ENCODE measurements at regions not wholly inside any gene's neighbourhood (a gene's known extent, or its start where the extent isn't known, plus 50 kb on each side); places are given as distances from the start of the nearest gene placed in this dataset.
"Not testable (repeated sequence)": the region's sequence is repeated elsewhere in the genome, so short reads cannot be mapped to it uniquely, and the experiment has no call there.

GRCh38 chr2:16104315-16104948 lies 164.1 kb downstream of the MYCN start:
- H3K4me3 Mint-ChIP-seq, result no peak overlapping the region
- no peaks in the 10 kb centered on the region for H3K9me3 Mint-ChIP-seq

GRCh38 chr2:16103614-16104314 lies 163.4 kb downstream of the MYCN start:
- Mint-ChIP-seq H3K27me3 (ENCODE audit: low read depth) (no peaks in the 10 kb centered on the region), H3K4me3 (no peak overlapping the region)

More at GRCh38 chr2:16104315-16104948, 164.1 kb downstream of the MYCN start:
- no peaks in the 10 kb centered on the region for H3K27me3 Mint-ChIP-seq (ENCODE audit: low read depth)
- no peak overlapping the region for H3K27ac Mint-ChIP-seq
- CTCF ChIA-PET, result no interaction called here
- H3K4me1 Mint-ChIP-seq (ENCODE audit: low read depth), result no peaks in the 10 kb centered on the region
- no peak for DNase-seq
- intact Hi-C loops (cut with micrococcal nuclease), result no loop called here
- no peaks in the 10 kb centered on the region for H3K36me3 Mint-ChIP-seq (ENCODE audit: low read depth)

GRCh38 chr2:16102976-16103380 lies 162.6 kb downstream of the MYCN start:
- no peaks in the 10 kb centered on the region for H3K4me1 Mint-ChIP-seq (ENCODE audit: low read depth)

More at GRCh38 chr2:16103614-16104314, 163.4 kb downstream of the MYCN start:
- Mint-ChIP-seq H3K36me3 (ENCODE audit: low read depth) (no peaks in the 10 kb centered on the region), H3K27ac (no peak overlapping the region), H3K9me3 (no peaks in the 10 kb centered on the region), H3K4me1 (ENCODE audit: low read depth) (no peaks in the 10 kb centered on the region)
- CTCF ChIA-PET, result no interaction called here
- DNase-seq, result no peak
- intact Hi-C loops (cut with micrococcal nuclease), result no loop called here

GRCh38 chr2:16102358-16102975 lies 162.1 kb downstream of the MYCN start:
- no peak overlapping the region for H3K27ac Mint-ChIP-seq
- H3K9me3 Mint-ChIP-seq, result no peaks in the 10 kb centered on the region
- DNase-seq, result no peak
- H3K36me3 Mint-ChIP-seq (ENCODE audit: low read depth), result no peaks in the 10 kb centered on the region
- H3K4me1 Mint-ChIP-seq (ENCODE audit: low read depth), result no peaks in the 10 kb centered on the region
- no peak overlapping the region for H3K4me3 Mint-ChIP-seq
- intact Hi-C loops (cut with micrococcal nuclease), result no loop called here
- CTCF ChIA-PET, result no interaction called here
- H3K27me3 Mint-ChIP-seq (ENCODE audit: low read depth), result no peaks in the 10 kb centered on the region

More at GRCh38 chr2:16102976-16103380, 162.6 kb downstream of the MYCN start:
- Mint-ChIP-seq H3K27me3 (ENCODE audit: low read depth) (no peaks in the 10 kb centered on the region), H3K9me3 (no peaks in the 10 kb centered on the region), H3K27ac (no peak overlapping the region), H3K36me3 (ENCODE audit: low read depth) (no peaks in the 10 kb centered on the region), H3K4me3 (no peak overlapping the region)
- CTCF ChIA-PET, result no interaction called here
- intact Hi-C loops (cut with micrococcal nuclease), result no loop called here
- no peak for DNase-seq

GRCh38 chr2:16101196-16101595 lies 160.8 kb downstream of the MYCN start:
- no peak overlapping the region for H3K27ac Mint-ChIP-seq
- no peak for DNase-seq
- H3K4me1 Mint-ChIP-seq (ENCODE audit: low read depth), result no peaks in the 10 kb centered on the region
- CTCF ChIA-PET, result no interaction called here
- H3K4me3 Mint-ChIP-seq, result no peak overlapping the region
- intact Hi-C loops (cut with micrococcal nuclease), result no loop called here
- H3K27me3 Mint-ChIP-seq (ENCODE audit: low read depth), result no peaks in the 10 kb centered on the region
- no peaks in the 10 kb centered on the region for H3K36me3 Mint-ChIP-seq (ENCODE audit: low read depth)
- H3K9me3 Mint-ChIP-seq, result no peaks in the 10 kb centered on the region

- H3K4me3 Mint-ChIP-seq, result no peak overlapping the region
- no peaks in the 10 kb centered on the region for H3K36me3 Mint-ChIP-seq (ENCODE audit: low read depth)
- H3K27ac Mint-ChIP-seq, result no peak overlapping the region
- CTCF ChIA-PET, result no interaction called here
- intact Hi-C loops (cut with micrococcal nuclease), result no loop called here
- no peaks in the 10 kb centered on the region for H3K4me1 Mint-ChIP-seq (ENCODE audit: low read depth)
- H3K9me3 Mint-ChIP-seq, result no peaks in the 10 kb centered on the region
- DNase-seq, result no peak
- H3K27me3 Mint-ChIP-seq (ENCODE audit: low read depth), result no peaks in the 10 kb centered on the region
Observed at GRCh38 chr2:16100006-16100405, 159.7 kb downstream of the MYCN start.

GRCh38 chr2:16099326-16099725 lies 159.0 kb downstream of the MYCN start:
- H3K36me3 Mint-ChIP-seq (ENCODE audit: low read depth), result no peaks in the 10 kb centered on the region
- H3K27ac Mint-ChIP-seq, result no peak overlapping the region
- H3K4me3 Mint-ChIP-seq, result no peak overlapping the region
- intact Hi-C loops (cut with micrococcal nuclease), result loop anchor here (5.0 kb wide), 1 partner anchor 157 kb away; the partner anchor contains the start of gene MYCN
- H3K27me3 Mint-ChIP-seq (ENCODE audit: low read depth), result no peaks in the 10 kb centered on the region
- no peak for DNase-seq
- no peaks in the 10 kb centered on the region for H3K4me1 Mint-ChIP-seq (ENCODE audit: low read depth)
- CTCF ChIA-PET, result no interaction called here
- H3K9me3 Mint-ChIP-seq, result no peaks in the 10 kb centered on the region

GRCh38 chr2:16096962-16097361 lies 156.6 kb downstream of the MYCN start:
- Mint-ChIP-seq H3K9me3 (no peaks in the 10 kb centered on the region), H3K27me3 (ENCODE audit: low read depth) (no peaks in the 10 kb centered on the region), H3K36me3 (ENCODE audit: low read depth) (no peaks in the 10 kb centered on the region), H3K4me1 (ENCODE audit: low read depth) (no peaks in the 10 kb centered on the region), H3K27ac (no peak overlapping the region), H3K4me3 (no peak overlapping the region)
- CTCF ChIA-PET, result interaction anchor here (1.0 kb wide), 1 partner anchor 157 kb away, joined by 3 read pairs; the partner anchor contains the start of gene MYCN
- intact Hi-C loops (cut with micrococcal nuclease), result loop anchor here (5.0 kb wide), 1 partner anchor 155 kb away; the partner anchor contains the start of gene MYCN
- DNase-seq, result no peak

GRCh38 chr2:16095483-16095882 lies 155.1 kb downstream of the MYCN start:
- not testable (repeated sequence) for H3K4me3 Mint-ChIP-seq; H3K27me3 Mint-ChIP-seq (ENCODE audit: low read depth); DNase-seq; H3K27ac Mint-ChIP-seq; H3K36me3 Mint-ChIP-seq (ENCODE audit: low read depth); H3K9me3 Mint-ChIP-seq; H3K4me1 Mint-ChIP-seq (ENCODE audit: low read depth)
- CTCF ChIA-PET, result interaction anchor here (0.6 kb wide), 1 partner anchor 340 kb away, joined by 3 read pairs; no protein-coding TSS in a partner anchor
- intact Hi-C loops (cut with micrococcal nuclease), result loop anchor here (5.0 kb wide), 1 partner anchor 153 kb away; the partner anchor contains the start of gene MYCN

- Mint-ChIP-seq H3K4me1 (ENCODE audit: low read depth) (no peaks in the 10 kb centered on the region), H3K27me3 (ENCODE audit: low read depth) (no peaks in the 10 kb centered on the region), H3K36me3 (ENCODE audit: low read depth) (no peaks in the 10 kb centered on the region), H3K27ac (no peak overlapping the region), H3K9me3 (no peaks in the 10 kb centered on the region), H3K4me3 (no peak overlapping the region)
- intact Hi-C loops (cut with micrococcal nuclease), result loop anchor here (5.0 kb wide), 1 partner anchor 153 kb away; the partner anchor contains the start of gene MYCN
- no peak for DNase-seq
- CTCF ChIA-PET, result no interaction called here
Observed at GRCh38 chr2:16094811-16095210, 154.5 kb downstream of the MYCN start.

GRCh38 chr2:16093639-16094529 lies 153.5 kb downstream of the MYCN start:
- intact Hi-C loops (cut with micrococcal nuclease), result no loop called here
- CTCF ChIA-PET, result no interaction called here
- Mint-ChIP-seq H3K9me3 (no peaks in the 10 kb centered on the region), H3K27ac (no peak overlapping the region), H3K36me3 (ENCODE audit: low read depth) (no peaks in the 10 kb centered on the region), H3K27me3 (ENCODE audit: low read depth) (no peaks in the 10 kb centered on the region), H3K4me3 (no peak overlapping the region), H3K4me1 (ENCODE audit: low read depth) (no peaks in the 10 kb centered on the region)
- DNase-seq, result no peak

All from activated naive CD4-positive, alpha-beta T cell treated with anti-CD3 and anti-CD28 coated beads for 36 hours (primary cell).